SK-N-MC (cell line): ENCODE measurements at regions not wholly inside any gene's neighbourhood (a gene's known extent, or its start where the extent isn't known, plus 50 kb on each side); places are given as distances from the start of the nearest gene placed in this dataset.

Source experiments
- DNase-seq: peaks from one replicate; pipeline ENCODE4 v3.0.0-alpha.2; 2011; ENCODE audit warnings: low read depth, low spot score
- H3K27ac ChIP-seq: fragments of 200-600 bp; sonication (generic); 2 replicates; pipeline ENCODE4 v1.5.1; 2016; ENCODE audit warnings: mixed run types
- H3K36me3 ChIP-seq: fragments of 200-600 bp; sonication (generic); 2 replicates; pipeline ENCODE4 v1.6.1; 2017; ENCODE audit warnings: antibody characterized with exemption, low read length, mixed read lengths; ENCODE audit not compliant: insufficient read depth
- H3K4me3 ChIP-seq: fragments of 200-600 bp; sonication (generic); 2 replicates; pipeline ENCODE4 v1.5.1; 2016
- H3K9ac ChIP-seq: fragments of 200-600 bp; sonication (generic); 2 replicates; pipeline ENCODE4 v1.8.0; 2017; ENCODE audit warnings: mixed run types, mixed read lengths; ENCODE audit not compliant: insufficient read length
- H3K9me3 ChIP-seq: fragments of 200-600 bp; sonication (generic); 2 replicates; pipeline ENCODE4 v1.6.1; 2017; ENCODE audit warnings: low read depth, mild to moderate bottlenecking, antibody characterized with exemption, low read length, moderate library complexity, mixed read lengths
- EZH2 ChIP-seq: fragments of 200-600 bp; sonication (generic); IDR thresholded peaks from one replicate; pipeline ENCODE4 v1.6.1; 2017; ENCODE audit warnings: antibody characterized with exemption
- FOXP2 ChIP-seq: optimal IDR thresholded peaks from 2 replicates; pipeline ENCODE3; 2011; ENCODE audit warnings: mild to moderate bottlenecking, moderate library complexity; ENCODE audit not compliant: insufficient read depth; ENCODE audit errors: extremely low read length, control extremely low read depth
- POLR2AphosphoS5 ChIP-seq: IDR thresholded peaks from 2 replicates; pipeline ENCODE4 v1.6.1; 2012; ENCODE audit warnings: mild to moderate bottlenecking, low read depth, low read length, borderline replicate concordance

DNA sequence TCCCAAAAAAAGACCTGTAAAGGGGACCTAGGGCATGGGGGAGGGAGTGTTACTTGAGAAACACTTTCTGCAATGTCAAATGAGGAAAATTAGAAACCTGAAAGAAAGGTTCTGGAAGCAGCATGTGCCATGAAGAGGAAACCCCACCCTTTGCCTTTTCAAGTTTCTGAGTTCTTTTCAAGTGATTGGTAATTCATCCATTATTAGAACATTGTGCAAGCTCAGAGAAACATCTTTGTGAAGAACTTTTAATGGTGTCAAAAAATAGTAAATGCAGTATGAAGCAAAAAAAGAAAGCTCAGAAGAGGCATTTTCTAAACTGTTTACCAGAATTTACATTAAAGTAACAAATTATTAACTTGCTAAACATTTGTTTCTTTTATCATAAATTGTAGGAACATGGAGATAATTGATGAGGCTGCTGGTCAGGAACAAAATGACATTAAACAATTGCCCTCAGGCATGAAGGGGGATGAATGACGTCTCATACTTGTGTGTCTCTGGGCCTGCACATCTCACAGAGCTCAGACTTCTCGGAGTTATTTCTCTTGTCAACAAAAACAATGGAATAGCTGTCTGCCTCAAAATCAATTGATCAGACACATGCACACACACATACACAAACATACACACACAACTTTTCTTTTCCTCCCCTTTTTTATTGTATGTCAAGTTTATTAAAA, 1946.0 kb upstream of the CDH6 start:
- H3K36me3 ChIP-seq, result no peaks in the 10 kb centered on the region
- H3K9ac ChIP-seq, result no peak overlapping the region
- DNase-seq, result no peak
- H3K9me3 ChIP-seq, result no peaks in the 10 kb centered on the region; the same call in 1 of the 2 replicates
- H3K27ac ChIP-seq, result no peak overlapping the region
- H3K4me3 ChIP-seq, result no peak overlapping the region
- no peak for TF ChIP-seq EZH2

DNA sequence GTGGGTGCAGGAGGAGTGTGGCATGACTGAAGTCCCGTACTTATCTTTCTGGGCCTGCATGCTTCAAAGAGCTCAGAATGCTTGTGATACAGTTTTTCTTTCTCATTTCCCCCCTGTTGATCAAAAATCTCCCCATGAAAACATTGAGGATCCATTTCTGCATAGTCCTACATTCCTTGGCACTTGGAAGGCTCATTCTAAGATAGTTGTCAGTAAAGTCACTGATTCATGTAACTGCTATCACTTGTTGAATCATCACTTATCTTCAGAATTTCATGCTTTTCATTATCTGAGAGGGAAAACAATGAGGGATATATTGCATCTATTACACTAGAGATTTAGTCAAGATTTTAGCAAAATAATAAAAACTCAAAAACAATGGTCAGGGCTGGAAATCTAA, 1953.1 kb upstream of the CDH6 start:
- no peak overlapping the region for H3K27ac ChIP-seq
- H3K9ac ChIP-seq, result no peak overlapping the region
- no peak overlapping the region for H3K4me3 ChIP-seq
- H3K9me3 ChIP-seq, result no peaks in the 10 kb centered on the region
- TF ChIP-seq EZH2, result no peak
- TF ChIP-seq FOXP2, result no peak
- no peak for TF ChIP-seq POLR2AphosphoS5
- H3K36me3 ChIP-seq, result no peaks in the 10 kb centered on the region
- DNase-seq, result no peak

DNA sequence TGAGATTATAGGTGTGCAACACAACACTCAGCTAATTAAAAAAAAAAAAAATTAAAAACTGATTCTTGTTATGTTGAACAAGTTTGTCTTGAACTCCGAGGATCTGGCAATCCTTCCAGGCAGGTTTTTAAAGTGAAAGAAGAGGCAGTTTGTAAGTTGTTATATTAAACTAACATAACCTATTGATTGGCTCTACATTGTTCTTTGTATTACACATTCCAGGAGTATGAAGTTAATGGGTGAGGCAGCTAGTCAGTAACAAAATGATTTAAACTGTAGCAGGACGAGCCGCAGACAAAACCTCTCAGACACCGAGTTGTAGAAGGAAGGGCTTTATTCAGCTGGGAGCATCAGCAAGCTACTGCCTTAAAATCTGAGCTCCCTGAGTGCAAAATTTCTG, 1953.9 kb upstream of the CDH6 start:
- H3K36me3 ChIP-seq, result no peaks in the 10 kb centered on the region
- no peak overlapping the region for H3K9ac ChIP-seq
- DNase-seq, result no peak
- no peak overlapping the region for H3K4me3 ChIP-seq
- H3K27ac ChIP-seq, result no peak overlapping the region
- no peaks in the 10 kb centered on the region for H3K9me3 ChIP-seq
- TF ChIP-seq POLR2AphosphoS5, result no peak

DNA sequence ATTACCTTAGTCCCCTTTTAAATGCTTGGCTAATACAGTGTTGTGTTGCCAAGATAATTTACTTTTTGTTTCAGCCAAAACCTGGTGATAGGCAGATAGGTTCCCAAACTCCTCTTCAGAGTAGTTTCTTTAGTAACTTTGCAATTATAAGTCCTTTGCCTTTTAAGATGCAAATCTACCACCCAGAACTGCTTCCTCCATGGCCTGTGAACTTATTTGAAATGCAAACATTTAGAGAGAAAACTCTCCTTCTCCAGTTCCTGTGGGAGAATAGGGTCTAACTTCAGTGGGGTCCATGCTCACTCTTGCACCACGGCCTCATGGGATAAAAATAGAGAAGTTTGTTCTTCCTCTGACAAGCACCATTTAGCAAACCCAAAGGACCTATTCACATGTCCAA, 1955.4 kb upstream of the CDH6 start:
- Histone ChIP-seq H3K4me3 (no peak overlapping the region), H3K36me3 (no peaks in the 10 kb centered on the region), H3K27ac (no peak overlapping the region), H3K9ac (no peak overlapping the region), H3K9me3 (no peaks in the 10 kb centered on the region)
- no peak for DNase-seq
- TF ChIP-seq EZH2 (no peak), POLR2AphosphoS5 (no peak), FOXP2 (no peak)

DNA sequence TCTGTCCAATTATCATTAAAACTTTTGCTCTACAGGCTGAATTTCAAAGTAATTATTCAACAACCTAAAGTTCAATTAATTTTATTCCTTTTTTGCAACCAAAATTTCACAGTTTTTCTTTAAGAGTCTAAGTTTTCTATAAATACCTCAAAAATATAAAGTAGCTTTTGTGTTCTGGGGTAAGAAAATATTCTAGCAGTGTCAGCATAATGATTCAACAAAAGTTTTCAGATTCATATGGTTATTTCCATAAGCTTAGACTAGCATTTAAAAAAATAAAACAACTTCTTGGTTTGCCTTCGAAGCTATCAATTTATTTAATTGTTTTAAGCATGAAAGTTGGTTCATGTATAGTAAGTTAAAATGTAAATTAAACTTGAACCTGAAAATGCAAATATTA, 1962.3 kb upstream of the CDH6 start:
- H3K27ac ChIP-seq, result 0 out of 2 replicates have a peak overlapping the region, but pooled peaks have one; percentile 26
- TF ChIP-seq FOXP2, result no peak
- no peak for TF ChIP-seq EZH2
- no peak for TF ChIP-seq POLR2AphosphoS5
- H3K4me3 ChIP-seq, result no peak overlapping the region
- H3K36me3 ChIP-seq, result no peaks in the 10 kb centered on the region
- DNase-seq, result no peak
- no peaks in the 10 kb centered on the region for H3K9me3 ChIP-seq
- H3K9ac ChIP-seq, result no peak overlapping the region

DNA sequence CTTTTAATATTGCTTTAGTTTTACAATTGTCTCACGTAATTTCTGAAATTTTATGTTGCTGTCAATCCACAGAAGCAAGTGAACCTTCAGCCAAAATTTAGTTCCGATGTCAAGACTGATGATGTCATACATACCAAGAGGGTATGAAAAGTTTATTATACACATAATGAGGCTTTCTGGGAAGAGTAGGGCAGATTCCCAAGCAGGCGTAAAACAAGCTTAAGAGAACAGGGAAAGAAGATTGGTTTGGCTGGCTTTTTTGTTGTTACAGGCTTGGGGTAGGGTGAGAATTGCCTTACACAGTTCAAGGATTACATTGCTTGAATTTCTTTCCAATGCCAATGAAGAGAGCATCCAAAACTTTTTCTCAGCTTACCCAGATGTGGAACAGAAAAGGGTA, 1962.9 kb upstream of the CDH6 start:
- no peaks in the 10 kb centered on the region for H3K36me3 ChIP-seq
- 0 out of 2 replicates have a peak overlapping the region, but pooled peaks have one; percentile 26 for H3K27ac ChIP-seq
- DNase-seq, result no peak
- H3K4me3 ChIP-seq, result no peak overlapping the region
- H3K9ac ChIP-seq, result no peak overlapping the region
- TF ChIP-seq POLR2AphosphoS5 (no peak), FOXP2 (no peak), EZH2 (no peak)
- no peaks in the 10 kb centered on the region for H3K9me3 ChIP-seq

DNA sequence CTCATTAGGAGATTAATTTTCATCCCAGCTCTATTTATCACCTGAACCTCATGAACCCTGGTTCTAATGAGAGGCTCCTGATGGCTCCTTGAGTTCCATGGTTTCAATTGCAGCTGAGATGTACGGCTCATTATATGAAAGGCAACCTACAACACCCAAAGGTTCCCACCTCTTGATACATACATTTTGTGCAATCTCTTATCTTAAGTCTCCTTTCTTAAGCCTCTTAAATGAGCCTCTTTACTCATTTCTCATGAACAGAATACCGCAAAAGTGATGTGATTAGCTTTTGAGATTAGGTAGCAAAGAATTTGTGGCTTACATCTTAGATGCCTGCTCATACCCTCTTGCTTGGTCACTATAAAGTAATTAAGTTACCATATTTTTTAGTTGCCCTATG, 1964.0 kb upstream of the CDH6 start:
- no peak overlapping the region for H3K9ac ChIP-seq
- H3K36me3 ChIP-seq, result no peaks in the 10 kb centered on the region
- TF ChIP-seq POLR2AphosphoS5 (no peak), EZH2 (no peak)
- no peak for DNase-seq
- no peaks in the 10 kb centered on the region for H3K9me3 ChIP-seq
- no peak overlapping the region for H3K27ac ChIP-seq
- no peak overlapping the region for H3K4me3 ChIP-seq

DNA sequence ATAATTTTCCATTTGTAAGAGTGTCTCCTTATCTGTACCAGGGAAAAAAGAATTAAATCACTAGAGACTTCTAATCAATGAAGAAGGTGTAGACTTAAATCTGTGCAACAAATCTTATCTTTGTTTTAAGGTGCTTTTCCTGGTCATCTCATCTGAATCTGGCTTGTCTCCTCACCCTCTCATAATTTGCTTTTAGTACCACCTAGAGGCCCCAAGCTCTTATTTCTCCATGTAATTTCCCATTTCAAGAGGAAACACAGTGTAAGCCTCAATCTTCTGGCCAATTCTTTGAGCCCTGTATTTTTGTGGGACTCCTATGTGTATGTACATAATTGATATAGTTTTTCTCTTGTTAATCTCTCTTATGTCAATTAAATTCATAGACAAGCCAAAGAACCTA, 1975.3 kb upstream of the CDH6 start:
- Histone ChIP-seq H3K4me3 (no peak overlapping the region), H3K27ac (no peak overlapping the region), H3K9me3 (no peaks in the 10 kb centered on the region), H3K36me3 (no peaks in the 10 kb centered on the region), H3K9ac (no peak overlapping the region)
- TF ChIP-seq FOXP2 (no peak), EZH2 (no peak), POLR2AphosphoS5 (no peak)
- DNase-seq, result peak; percentile 6

DNA sequence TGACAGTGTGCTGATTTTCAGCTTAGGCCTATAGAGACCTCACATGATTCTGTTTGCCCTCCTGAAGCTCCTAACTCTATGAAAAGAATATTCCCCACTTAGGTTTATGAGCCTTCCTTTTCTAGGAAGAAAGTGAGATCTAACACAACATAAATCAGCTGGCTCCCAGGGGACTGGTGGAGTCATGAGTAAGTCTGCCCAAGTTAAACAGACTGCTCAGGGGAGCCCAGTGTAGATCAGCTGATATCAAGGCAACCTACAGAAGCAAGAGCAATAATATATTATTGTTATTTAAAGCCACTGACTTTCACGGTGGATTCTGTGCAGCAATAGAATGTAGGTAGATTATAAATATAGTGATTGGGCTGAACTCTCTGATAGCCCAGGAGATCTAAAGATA, 1978.6 kb upstream of the CDH6 start:
- H3K4me3 ChIP-seq, result no peak overlapping the region
- H3K9ac ChIP-seq, result no peak overlapping the region
- H3K36me3 ChIP-seq, result no peaks in the 10 kb centered on the region
- no peak for TF ChIP-seq FOXP2
- no peak for TF ChIP-seq EZH2
- no peak for TF ChIP-seq POLR2AphosphoS5
- H3K9me3 ChIP-seq, result no peaks in the 10 kb centered on the region
- no peak overlapping the region for H3K27ac ChIP-seq
- DNase-seq, result no peak

DNA sequence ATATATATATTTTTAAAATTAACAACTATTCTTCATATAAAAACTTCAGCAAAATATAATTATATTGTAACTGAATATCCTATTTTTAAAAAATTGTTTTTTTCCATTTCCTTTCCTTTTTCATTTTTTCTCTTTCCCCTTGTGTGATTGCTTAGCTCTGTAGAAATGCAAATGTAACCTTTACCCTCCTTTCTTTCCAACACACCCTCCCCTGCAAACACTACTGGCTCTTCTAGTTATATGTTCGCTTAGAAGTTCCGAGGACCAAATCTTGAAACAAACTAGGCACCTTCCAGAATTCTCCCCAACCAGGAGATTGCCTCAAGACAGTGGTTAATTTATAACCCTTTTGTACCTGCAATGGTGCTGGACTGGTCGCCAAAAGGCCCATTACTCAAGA, 1980.0 kb upstream of the CDH6 start:
- no peaks in the 10 kb centered on the region for H3K9me3 ChIP-seq
- H3K4me3 ChIP-seq, result no peak overlapping the region
- no peaks in the 10 kb centered on the region for H3K36me3 ChIP-seq
- TF ChIP-seq EZH2 (no peak), POLR2AphosphoS5 (no peak), FOXP2 (no peak)
- no peak for DNase-seq
- H3K9ac ChIP-seq, result no peak overlapping the region
- H3K27ac ChIP-seq, result no peak overlapping the region
